ENCODE measurements at regions not wholly inside any gene's neighbourhood (a gene's known extent, or its start where the extent isn't known, plus 50 kb on each side); places are given as distances from the start of the nearest gene placed in this dataset.

- intact Hi-C loops (cut with DNase I): no loop called here
- DNase-seq (ENCODE audit: low spot score): no peak
Observed at GRCh38 chr2:163213661-163214081, 375.1 kb upstream of the KCNH7 start.

DNA sequence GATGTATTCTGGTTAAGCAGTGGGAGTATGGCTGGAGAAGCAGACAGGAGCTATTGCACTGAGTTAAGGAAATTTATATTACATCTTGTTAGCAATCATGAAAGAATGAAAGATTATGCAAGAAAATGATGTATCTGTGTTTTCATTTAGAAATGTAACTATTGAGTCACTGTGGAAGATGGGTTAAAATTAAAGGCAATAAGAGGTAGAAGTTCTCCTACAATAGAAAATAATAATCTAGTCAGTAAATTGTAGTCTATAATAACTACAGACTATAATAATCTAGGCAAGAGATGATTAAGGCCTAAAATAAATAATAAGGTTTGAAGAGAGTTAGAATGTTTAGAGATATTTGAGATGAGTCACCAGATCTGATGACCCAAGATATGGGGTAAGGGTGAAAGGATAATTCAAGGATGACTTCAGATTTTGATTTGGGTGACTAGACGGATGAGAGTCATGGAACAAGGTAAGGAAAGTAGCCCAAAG is 371.9 kb upstream of the KCNH7 start:
- DNase-seq (ENCODE audit: low spot score): no peak
- intact Hi-C loops (cut with DNase I): no loop called here

DNA sequence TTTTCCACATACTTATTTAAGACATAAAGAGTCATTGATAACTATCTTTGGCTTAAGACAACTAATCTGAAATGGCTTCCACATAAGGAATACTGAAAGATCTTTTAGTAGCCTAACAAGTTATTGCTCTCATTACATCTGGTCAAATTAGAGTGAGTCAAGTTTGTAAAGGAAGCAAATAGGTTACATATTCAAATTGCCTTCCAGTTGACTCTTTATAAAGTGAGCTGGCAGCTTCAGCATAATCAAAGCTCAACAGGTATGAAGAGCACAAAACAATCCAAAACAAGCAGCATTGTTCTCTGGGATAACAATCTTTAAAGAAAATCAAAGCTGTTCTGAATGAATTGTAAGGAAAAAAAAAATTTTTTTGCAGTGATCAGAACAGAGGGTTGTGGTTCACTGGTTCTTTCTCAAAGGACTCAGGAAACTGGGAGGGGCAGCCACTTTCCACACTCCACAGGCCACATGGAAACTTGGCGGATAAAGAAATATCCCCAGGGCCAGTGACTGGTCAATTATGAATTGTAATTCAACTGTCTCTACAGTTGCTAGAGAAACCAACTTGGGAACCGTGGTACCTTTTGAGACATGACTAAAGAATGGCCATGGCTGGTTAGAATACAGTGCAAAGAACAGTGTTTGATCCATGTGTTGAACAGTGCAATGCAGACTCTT is 369.3 kb upstream of the KCNH7 start:
- intact Hi-C loops (cut with DNase I): no loop called here
- no peak for DNase-seq (ENCODE audit: low spot score)

GRCh38 chr2:163205589-163206254 is 367.2 kb upstream of the KCNH7 start:
- no peak for DNase-seq (ENCODE audit: low spot score)
- intact Hi-C loops (cut with DNase I): no loop called here

GRCh38 chr2:163200741-163201140 is 362.2 kb upstream of the KCNH7 start:
- no peak for DNase-seq (ENCODE audit: low spot score)
- intact Hi-C loops (cut with DNase I): no loop called here

DNA sequence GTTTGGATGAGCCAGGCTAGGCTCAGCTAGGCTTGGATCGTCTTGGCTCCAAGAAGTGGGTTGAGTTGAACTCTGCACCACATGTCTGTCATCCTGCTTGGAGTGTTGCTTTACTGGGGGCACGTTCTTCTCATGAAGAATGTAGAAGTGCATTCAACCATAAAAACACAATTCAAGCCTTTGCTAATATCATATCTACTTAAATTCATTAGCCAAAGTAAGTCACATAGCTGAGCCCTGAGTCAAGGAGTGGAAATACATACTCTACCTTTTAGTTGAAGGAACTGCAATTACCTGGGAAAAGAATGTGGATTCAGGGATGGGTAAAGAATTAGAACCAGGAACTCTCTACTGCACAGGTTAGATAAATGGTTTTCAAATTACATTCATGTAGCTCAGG is 360.4 kb upstream of the KCNH7 start:
- intact Hi-C loops (cut with DNase I): no loop called here
- no peak for DNase-seq (ENCODE audit: low spot score)

GRCh38 chr2:163198007-163198406 is 359.4 kb upstream of the KCNH7 start:
- intact Hi-C loops (cut with DNase I): no loop called here
- DNase-seq (ENCODE audit: low spot score): no peak

DNA sequence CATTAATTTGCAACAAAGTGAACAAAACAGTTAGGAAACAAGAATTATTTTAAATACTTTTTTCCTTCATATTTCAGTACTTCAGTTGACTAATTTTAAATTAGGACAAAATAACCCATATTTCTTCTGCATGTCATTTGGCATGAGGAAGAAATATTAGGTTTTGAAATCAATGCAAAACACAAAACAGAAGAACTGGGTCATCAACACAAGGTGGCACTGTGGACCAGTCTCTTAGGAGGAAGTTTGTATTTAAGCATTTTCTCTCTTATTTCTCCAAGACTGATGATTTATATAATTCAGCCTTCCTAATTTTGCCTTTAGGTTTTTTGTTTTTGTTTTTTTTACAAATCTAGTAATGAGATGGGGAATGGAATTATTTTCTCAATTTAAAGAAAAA is 352.8 kb upstream of the KCNH7 start:
- DNase-seq (ENCODE audit: low spot score): no peak
- intact Hi-C loops (cut with DNase I): no loop called here

- intact Hi-C loops (cut with DNase I): no loop called here
- DNase-seq (ENCODE audit: low spot score): no peak
Observed at GRCh38 chr2:163187995-163188655, 349.6 kb upstream of the KCNH7 start.

DNA sequence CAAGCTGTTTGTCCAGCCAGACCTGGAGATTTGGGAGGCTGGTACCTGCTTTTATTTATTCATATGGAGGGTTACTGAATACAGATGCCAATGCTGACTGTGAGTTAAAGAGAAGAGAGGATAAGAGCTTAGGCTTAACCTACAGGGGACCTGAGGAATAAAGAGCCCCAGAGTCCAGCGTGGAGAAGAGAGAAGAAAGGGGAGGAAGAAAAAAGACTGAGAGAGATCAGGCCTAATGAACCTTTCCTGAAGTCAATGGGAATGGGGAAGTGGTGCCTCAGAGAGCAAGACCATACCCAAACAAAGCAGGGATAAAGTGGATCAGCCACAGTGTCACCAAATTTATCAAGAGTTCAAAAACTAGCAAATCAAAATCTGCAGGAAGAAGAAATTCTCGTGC is 348.6 kb upstream of the KCNH7 start:
- DNase-seq (ENCODE audit: low spot score): no peak
- intact Hi-C loops (cut with DNase I): no loop called here

DNA sequence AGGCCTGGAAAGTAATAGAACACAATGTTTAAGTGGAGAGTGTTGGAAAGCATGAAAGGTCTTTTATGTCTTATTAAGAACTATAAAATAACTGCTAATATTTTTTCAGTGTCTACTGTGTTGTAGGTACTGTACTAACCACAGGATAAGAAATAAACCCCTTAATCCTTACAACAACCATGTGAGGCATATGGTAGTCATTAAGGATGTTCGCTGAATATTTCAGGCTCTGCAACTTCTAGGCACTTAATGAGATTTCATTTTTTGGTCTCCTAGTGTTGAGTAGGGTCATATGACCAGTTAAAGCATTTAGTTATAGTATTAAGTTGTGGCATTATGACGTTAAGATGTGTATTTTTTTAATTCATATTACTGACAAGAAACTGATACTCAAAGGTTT is 346.6 kb upstream of the KCNH7 start:
- intact Hi-C loops (cut with DNase I): no loop called here
- DNase-seq (ENCODE audit: low spot score): no peak

- intact Hi-C loops (cut with DNase I): no loop called here
Observed at GRCh38 chr2:163182764-163183354, 344.3 kb upstream of the KCNH7 start.

GRCh38 chr2:163177592-163177991 is 339.0 kb upstream of the KCNH7 start:
- intact Hi-C loops (cut with DNase I): no loop called here
- DNase-seq (ENCODE audit: low spot score): no peak

More at GRCh38 chr2:163182764-163183354, 344.3 kb upstream of the KCNH7 start:
- DNase-seq (ENCODE audit: low spot score): no peak

- no peak for DNase-seq (ENCODE audit: low spot score)
- intact Hi-C loops (cut with DNase I): no loop called here
Observed at GRCh38 chr2:163175294-163175693, 336.7 kb upstream of the KCNH7 start.

- DNase-seq (ENCODE audit: low spot score): no peak
- intact Hi-C loops (cut with DNase I): no loop called here
Observed at GRCh38 chr2:163173591-163173990, 335.0 kb upstream of the KCNH7 start.

DNA sequence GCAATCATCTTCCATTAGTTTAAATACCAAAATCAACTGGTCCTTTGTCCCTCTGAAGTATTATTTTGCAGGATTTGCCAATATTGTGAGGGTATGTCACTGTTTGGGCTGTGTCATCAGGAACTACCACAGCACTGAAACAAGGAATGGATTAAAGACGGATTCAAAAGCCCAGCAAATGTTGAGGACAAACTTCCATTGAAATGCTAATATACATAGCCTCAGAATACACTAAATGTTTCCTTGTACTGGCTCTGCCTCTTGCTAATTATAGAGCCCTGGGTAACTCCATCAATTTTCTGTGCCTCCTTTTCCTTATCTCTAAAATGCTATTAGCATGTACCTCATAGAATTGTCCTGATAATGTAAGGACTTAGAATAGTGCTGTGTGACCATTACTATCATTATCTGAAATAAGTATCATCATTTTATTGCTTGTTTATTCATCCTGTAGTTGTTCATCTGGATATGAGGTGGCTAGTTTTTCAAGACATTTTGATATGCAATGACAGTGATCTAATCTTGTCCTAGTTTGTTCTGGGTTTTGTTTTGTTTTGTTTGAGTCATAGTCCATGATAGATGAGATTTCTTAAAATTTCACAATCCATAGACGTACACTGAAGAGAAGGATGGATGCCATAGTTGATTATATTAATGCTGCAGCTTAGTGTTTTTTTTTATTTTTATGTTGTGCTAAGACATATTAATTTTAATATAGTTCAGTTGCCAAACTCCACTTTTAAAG is 333.4 kb upstream of the KCNH7 start:
- DNase-seq (ENCODE audit: low spot score): no peak
- intact Hi-C loops (cut with DNase I): no loop called here

DNA sequence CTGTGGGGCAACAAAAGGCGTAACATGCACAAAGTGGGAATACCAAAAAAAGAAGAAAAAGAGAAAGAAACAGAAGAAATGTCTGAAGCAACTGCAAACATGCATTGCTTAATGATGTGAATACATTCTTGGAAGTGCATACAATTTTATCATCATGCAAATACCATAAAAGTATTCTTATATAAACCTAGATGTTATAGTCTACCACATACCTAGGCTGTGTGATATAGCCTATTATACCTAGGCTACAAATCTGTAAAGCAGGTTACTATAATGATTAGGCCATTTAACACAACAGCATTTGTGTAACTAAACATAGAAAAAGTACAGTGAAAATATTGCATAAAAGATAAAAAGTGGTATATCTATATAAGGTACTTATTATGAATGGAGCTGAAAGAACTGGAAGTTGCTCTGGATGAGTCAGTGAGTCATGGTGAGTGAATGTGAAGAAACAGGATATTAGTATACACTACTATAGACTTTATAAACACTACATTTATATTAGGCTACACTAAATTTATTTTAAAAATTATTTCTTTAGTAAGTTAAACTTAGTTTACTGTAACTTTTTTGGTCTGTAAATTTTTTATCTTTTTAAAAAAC is 319.4 kb upstream of the KCNH7 start:
- intact Hi-C loops (cut with DNase I): no loop called here
- no peak for DNase-seq (ENCODE audit: low spot score)

DNA sequence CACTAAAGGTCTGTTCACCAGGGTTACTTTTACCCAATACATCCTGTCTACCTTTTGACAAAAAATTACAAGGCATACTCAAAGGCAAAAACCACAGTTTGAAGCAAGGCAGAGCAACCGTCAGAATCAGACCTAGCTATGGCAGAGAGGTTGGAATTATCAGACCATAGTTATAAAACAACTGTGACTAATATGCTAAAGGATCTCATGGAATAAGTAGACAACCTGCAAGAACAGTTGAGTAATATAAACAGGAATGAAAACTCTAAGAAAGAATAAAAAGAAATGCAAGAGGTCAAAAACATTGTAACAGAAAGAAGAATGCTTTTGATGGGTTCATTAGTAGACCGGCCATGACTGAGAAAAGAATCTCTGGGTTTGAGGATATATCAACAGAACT is 318.8 kb upstream of the KCNH7 start:
- DNase-seq (ENCODE audit: low spot score): no peak
- intact Hi-C loops (cut with DNase I): no loop called here

DNA sequence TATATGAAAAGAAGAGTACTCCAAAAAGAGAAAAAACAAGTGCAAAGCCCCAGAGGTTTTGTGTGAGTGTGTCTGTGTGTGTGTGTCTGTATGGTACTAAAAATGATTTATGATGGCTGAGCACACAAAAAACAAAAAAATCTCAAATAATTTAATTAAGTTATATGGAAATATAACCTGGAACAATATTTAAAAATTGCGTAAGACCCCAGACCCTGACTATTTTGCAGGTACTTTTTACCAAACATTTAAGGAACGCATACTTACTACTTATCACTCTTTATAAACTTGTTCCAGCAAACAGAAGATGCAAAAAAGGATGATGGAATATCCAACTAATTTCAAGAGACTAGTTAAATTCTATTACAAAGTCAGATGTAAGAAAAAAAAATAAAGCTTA is 317.4 kb upstream of the KCNH7 start:
- no peak for DNase-seq (ENCODE audit: low spot score)
- intact Hi-C loops (cut with DNase I): no loop called here

Data from posterior vena cava (tissue), 2 donors.